Esophagus muscularis mucosa (tissue), 4 donors: ENCODE measurements at regions not wholly inside any gene's neighbourhood (a gene's known extent, or its start where the extent isn't known, plus 50 kb on each side); places are given as distances from the start of the nearest gene placed in this dataset.

Source experiments
- DNase-seq: peaks from one replicate; pipeline ENCODE4 v3.0.0-alpha.2; 2017; ENCODE audit errors: extremely low spot score
- H3K27ac ChIP-seq, 4 donors: fragments of 200-600 bp; sonication (generic); replicated peaks in 1 of 4; 1 replicate in 3 of 4; 2 replicates in 1 of 4; pipeline ENCODE4 v1.5.1; 2016 to 2019; ENCODE audit warnings: mild to moderate bottlenecking in 1 of 4
- H3K27me3 ChIP-seq, 4 donors: fragments of 200-600 bp; sonication (generic); one replicate each; pipeline versions ENCODE4 v1.5.1 to v1.6.0; 2016 to 2019
- H3K36me3 ChIP-seq, 4 donors: fragments of 200-600 bp; sonication (generic); one replicate each; pipeline ENCODE4 v1.5.1; 2016 to 2019
- H3K4me1 ChIP-seq, 4 donors: fragments of 200-600 bp; sonication (generic); one replicate each; pipeline ENCODE4 v1.5.1; 2016 to 2019
- H3K4me3 ChIP-seq, 4 donors: fragments of 200-600 bp; sonication (generic); 1 replicate in 2 of 4; 2 replicates in 2 of 4; pipeline ENCODE4 v1.5.1; 2016 to 2019; ENCODE audit warnings: mild to moderate bottlenecking in 4 of 4, moderate library complexity in 1 of 4
- H3K9me3 ChIP-seq, 4 donors: fragments of 200-600 bp; sonication (generic); 1 replicate in 3 of 4; 2 replicates in 1 of 4; pipeline ENCODE4 v1.5.1; 2016 to 2019
- EP300 ChIP-seq: sonication (generic); formaldehyde crosslinking; IDR thresholded peaks from one replicate; pipeline ENCODE4 v1.6.1; 2017; ENCODE audit warnings: antibody characterized with exemption
- POLR2A ChIP-seq: fragments of 450-650 bp; IDR thresholded peaks from one replicate; pipeline ENCODE4 v1.6.1; 2017; ENCODE audit warnings: antibody characterized with exemption, moderate library complexity, mild to moderate bottlenecking, low read depth
- POLR2AphosphoS5 ChIP-seq, 2 donors: sonication (generic); formaldehyde crosslinking; IDR thresholded peaks; one replicate each; pipeline ENCODE4 v1.6.1; 2017; ENCODE audit warnings: antibody characterized with exemption in 2 of 2
- WGBS: methylation state at CpG from one replicate; pipeline ENCODE4 v1.1.5; 2018; 5-methylcytosine and 5-hydroxymethylcytosine counted together
- intact Hi-C: fragments of 100-400 bp; cut with DNase I; formaldehyde crosslinking; loops from one replicate; pipeline ENCODE4 v1.15.1; 2023
- TF ChIP-seq, protein P1 (sequence below), 3 experiments: fragments of 200-600 bp in 2 of 3; fragments of 450-650 bp in 1 of 3; sonication (generic) in 2 of 3; IDR thresholded peaks; one replicate each; pipeline ENCODE4 v1.5.1; 2017 to 2019; ENCODE audit warnings: antibody characterized with exemption in 3 of 3, mild to moderate bottlenecking in 2 of 3, moderate library complexity in 1 of 3

DNA sequence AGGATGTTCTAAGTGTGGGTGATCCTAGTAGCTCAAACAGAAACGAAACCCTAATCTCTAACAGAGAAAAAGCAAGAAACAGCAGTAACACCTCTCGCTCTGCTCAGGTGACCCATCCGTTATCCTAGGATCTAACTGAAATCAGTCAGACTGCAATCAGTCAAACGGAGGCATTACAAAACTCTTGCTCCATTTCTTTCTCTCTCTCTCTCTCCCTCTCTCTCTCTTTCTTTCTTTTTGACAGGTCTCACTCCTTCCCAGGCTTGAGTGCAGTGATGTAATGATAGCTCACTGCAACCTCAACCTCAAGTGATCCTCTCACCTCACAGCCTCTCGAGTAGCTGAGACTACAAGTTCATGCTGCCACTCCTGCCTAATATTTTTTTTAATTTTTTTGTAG, 1283.5 kb upstream of the CELF2 start:
- WGBS = 86% methylated on average over 5 of the region's 5 CpGs
- H3K9me3 ChIP-seq = no peaks in the 10 kb centered on the region
- no peaks in the 10 kb centered on the region for H3K27me3 ChIP-seq
- no peak overlapping the region for H3K4me3 ChIP-seq
- no peak for TF ChIP-seq POLR2A
- TF ChIP-seq EP300 = no peak
- TF ChIP-seq, protein P1, sequence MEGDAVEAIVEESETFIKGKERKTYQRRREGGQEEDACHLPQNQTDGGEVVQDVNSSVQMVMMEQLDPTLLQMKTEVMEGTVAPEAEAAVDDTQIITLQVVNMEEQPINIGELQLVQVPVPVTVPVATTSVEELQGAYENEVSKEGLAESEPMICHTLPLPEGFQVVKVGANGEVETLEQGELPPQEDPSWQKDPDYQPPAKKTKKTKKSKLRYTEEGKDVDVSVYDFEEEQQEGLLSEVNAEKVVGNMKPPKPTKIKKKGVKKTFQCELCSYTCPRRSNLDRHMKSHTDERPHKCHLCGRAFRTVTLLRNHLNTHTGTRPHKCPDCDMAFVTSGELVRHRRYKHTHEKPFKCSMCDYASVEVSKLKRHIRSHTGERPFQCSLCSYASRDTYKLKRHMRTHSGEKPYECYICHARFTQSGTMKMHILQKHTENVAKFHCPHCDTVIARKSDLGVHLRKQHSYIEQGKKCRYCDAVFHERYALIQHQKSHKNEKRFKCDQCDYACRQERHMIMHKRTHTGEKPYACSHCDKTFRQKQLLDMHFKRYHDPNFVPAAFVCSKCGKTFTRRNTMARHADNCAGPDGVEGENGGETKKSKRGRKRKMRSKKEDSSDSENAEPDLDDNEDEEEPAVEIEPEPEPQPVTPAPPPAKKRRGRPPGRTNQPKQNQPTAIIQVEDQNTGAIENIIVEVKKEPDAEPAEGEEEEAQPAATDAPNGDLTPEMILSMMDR (IDR thresholded peaks at IDR 0.05) = no peak
- H3K27ac ChIP-seq = no peak overlapping the region
- intact Hi-C loops = no loop called here
- H3K36me3 ChIP-seq = no peaks in the 10 kb centered on the region
- no peaks in the 10 kb centered on the region for H3K4me1 ChIP-seq
- DNase-seq = no peak

DNA sequence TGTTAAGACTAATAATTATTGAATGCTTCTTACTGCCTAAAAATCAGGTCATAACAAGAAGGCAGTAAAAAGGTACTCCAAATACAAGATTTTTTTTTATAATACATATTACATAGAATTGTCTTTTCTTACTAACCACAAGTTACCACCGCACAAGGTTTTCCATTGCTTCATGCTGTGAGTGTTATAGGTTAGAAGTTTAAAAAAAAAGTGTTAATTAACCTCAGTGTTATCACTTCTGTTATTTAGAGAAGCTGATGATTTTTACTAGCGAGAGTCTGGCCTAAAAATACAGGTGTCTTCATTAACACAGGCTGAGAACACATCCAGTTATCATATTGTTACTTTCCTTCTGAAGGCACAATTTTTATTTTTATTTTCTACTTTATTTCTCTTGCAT, 1281.9 kb upstream of the CELF2 start:
- H3K4me1 ChIP-seq = no peaks in the 10 kb centered on the region
- H3K27me3 ChIP-seq = no peaks in the 10 kb centered on the region
- no peak for DNase-seq
- TF ChIP-seq EP300 = no peak
- no peak for TF ChIP-seq POLR2A
- TF ChIP-seq, protein P1 (IDR thresholded peaks at IDR 0.05) = no peak
- TF ChIP-seq POLR2AphosphoS5 (IDR thresholded peaks at IDR 0.05) = no peak
- no peaks in the 10 kb centered on the region for H3K9me3 ChIP-seq
- 95% methylated on average over 2 of the region's 2 CpGs for WGBS
- intact Hi-C loops = no loop called here
- H3K36me3 ChIP-seq = no peaks in the 10 kb centered on the region
- no peak overlapping the region for H3K27ac ChIP-seq
- no peak overlapping the region for H3K4me3 ChIP-seq

DNA sequence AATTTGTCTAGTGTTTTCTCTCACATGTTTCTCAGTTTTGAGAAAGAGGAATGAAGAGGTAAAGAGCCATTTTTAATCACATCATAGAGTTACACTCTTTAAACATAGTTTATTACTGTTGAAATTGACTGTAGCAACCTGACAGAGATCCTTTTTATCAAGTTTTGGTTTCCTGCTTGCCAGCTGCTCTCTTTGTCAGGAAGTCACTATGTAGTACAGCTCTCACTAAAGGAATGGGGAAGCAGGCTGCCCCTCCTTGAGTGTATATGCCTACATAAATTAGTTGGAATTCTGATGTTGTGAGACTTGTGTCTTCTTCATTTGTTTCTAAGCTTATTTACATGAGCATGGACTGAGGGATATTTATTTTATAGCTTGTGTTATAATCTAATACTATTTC, 1274.0 kb upstream of the CELF2 start:
- H3K36me3 ChIP-seq = no peaks in the 10 kb centered on the region
- no peak overlapping the region for H3K4me3 ChIP-seq
- H3K27ac ChIP-seq = no peak overlapping the region
- intact Hi-C loops = no loop called here
- DNase-seq = no peak
- H3K9me3 ChIP-seq = no peaks in the 10 kb centered on the region
- H3K4me1 ChIP-seq = no peaks in the 10 kb centered on the region
- H3K27me3 ChIP-seq = no peaks in the 10 kb centered on the region
- no peak for TF ChIP-seq POLR2AphosphoS5 (IDR thresholded peaks at IDR 0.05)
- TF ChIP-seq, protein P1 (IDR thresholded peaks at IDR 0.05) = no peak
- no peak for TF ChIP-seq POLR2A
- TF ChIP-seq EP300 = no peak

DNA sequence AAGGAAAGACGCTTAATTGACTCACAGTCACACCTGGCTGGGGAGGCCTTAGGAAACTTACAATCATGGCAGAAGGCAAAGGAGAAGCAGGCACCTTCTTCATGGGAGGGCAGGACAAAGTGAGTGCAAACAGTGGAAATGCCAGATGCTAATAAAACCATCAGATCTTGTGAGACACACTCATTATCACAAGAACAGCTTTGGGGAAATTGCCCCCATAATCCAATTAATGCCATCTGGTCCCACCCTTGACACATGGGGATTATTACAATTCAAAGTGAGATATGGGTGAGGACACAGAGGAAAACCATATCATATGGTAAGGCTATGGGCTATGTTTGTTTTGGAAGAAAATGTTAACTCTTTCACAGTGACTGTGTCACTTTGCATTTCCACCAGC, 1272.5 kb upstream of the CELF2 start:
- WGBS = 94% methylated on average over 1 of the region's 1 CpG
- TF ChIP-seq EP300 = no peak
- TF ChIP-seq, protein P1 (IDR thresholded peaks at IDR 0.05) = no peak
- no peak for TF ChIP-seq POLR2AphosphoS5 (IDR thresholded peaks at IDR 0.05)
- no peak for TF ChIP-seq POLR2A
- Histone ChIP-seq H3K4me1 (no peaks in the 10 kb centered on the region), H3K36me3 (no peaks in the 10 kb centered on the region), H3K27me3 (no peaks in the 10 kb centered on the region), H3K9me3 (no peaks in the 10 kb centered on the region), H3K27ac (no peak overlapping the region), H3K4me3 (no peak overlapping the region)
- DNase-seq = no peak
- intact Hi-C loops = no loop called here

DNA sequence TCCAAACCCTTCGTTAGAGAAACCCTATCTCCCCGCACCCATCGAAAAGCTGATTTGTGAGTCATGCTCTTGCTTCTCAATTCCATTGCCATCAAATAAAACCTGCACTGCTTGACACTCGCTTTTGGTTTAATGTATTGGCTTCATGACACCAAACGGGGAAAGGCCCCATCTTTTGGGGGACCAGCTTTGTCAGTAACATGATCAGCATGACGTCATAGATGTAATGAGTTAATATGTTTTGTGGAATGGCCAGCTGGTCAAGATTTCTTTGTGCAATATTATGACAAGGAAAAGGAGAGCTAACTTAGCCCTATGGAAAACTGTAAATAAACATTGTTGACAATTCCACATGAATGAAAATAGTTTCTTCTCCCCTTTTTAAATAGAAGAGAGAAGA, 1260.5 kb upstream of the CELF2 start:
- Histone ChIP-seq H3K9me3 (no peaks in the 10 kb centered on the region), H3K27ac (no peak overlapping the region), H3K36me3 (no peaks in the 10 kb centered on the region), H3K4me3 (no peak overlapping the region), H3K27me3 (no peaks in the 10 kb centered on the region), H3K4me1 (no peaks in the 10 kb centered on the region)
- TF ChIP-seq POLR2AphosphoS5 (IDR thresholded peaks at IDR 0.05) (no peak), POLR2A (no peak), EP300 (no peak)
- TF ChIP-seq, protein P1 (IDR thresholded peaks at IDR 0.05) = no peak
- WGBS = 86% methylated on average over 6 of the region's 6 CpGs
- intact Hi-C loops = no loop called here
- no peak for DNase-seq
